HFF-Myc (cell line): ENCODE measurements at regions not wholly inside any gene's neighbourhood (a gene's known extent, or its start where the extent isn't known, plus 50 kb on each side); places are given as distances from the start of the nearest gene placed in this dataset.
"Not testable (repeated sequence)": the region's sequence is repeated elsewhere in the genome, so short reads cannot be mapped to it uniquely, and the experiment has no call there.

Source experiments
- DNase-seq: peaks from one replicate; pipeline ENCODE4 v3.0.0-alpha.2; 2011; ENCODE audit warnings: low read depth; ENCODE audit errors: extremely low read depth
- H3K4me3 ChIP-seq: replicated peaks from 2 replicates; pipeline ENCODE4 v1.5.1; 2011; ENCODE audit warnings: low read depth, mild to moderate bottlenecking, control low read depth, low read length
- CTCF ChIP-seq: IDR thresholded peaks from 2 replicates; pipeline ENCODE4 v1.5.1; 2012; ENCODE audit warnings: mild to moderate bottlenecking, low read depth, low read length, control low read depth; ENCODE audit errors: missing control alignments

GRCh38 chrX:856566-857290 lies 226.1 kb downstream of the SHOX start:
- TF ChIP-seq CTCF, result no peak
- peak; percentile 2 for DNase-seq
- H3K4me3 ChIP-seq, result no peak overlapping the region

- no peak for TF ChIP-seq CTCF
- H3K4me3 ChIP-seq, result no peak overlapping the region
- DNase-seq, result no peak
These were observed 222.7 kb downstream of the SHOX start for GRCh38 chrX:853304-853703.

- no peak for TF ChIP-seq CTCF
These were observed 219.9 kb downstream of the SHOX start for GRCh38 chrX:850471-850916.

DNA sequence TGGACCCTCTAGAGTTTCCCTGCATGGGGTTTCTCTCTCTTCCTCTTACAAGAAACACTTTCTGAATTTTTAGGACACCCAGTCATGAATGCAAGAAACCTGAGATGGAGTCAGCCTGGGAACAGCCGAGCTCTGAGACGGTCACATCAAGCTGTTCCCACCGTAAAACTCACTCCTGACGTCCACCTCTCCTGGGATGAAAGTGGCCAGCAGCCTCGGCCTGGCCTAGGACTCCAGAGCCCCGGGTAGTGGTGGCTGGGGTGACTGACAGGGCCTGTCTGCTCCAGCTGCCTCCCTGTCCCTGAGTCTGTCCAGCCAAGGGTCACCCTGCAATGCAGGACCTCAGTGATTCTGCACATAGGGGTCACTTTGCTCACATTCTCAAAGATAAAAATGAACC lies 217.8 kb downstream of the SHOX start:
- no peak for DNase-seq
- H3K4me3 ChIP-seq, result no peak overlapping the region
- no peak for TF ChIP-seq CTCF

More at GRCh38 chrX:850471-850916, 219.9 kb downstream of the SHOX start:
- DNase-seq, result no peak
- no peak overlapping the region for H3K4me3 ChIP-seq

DNA sequence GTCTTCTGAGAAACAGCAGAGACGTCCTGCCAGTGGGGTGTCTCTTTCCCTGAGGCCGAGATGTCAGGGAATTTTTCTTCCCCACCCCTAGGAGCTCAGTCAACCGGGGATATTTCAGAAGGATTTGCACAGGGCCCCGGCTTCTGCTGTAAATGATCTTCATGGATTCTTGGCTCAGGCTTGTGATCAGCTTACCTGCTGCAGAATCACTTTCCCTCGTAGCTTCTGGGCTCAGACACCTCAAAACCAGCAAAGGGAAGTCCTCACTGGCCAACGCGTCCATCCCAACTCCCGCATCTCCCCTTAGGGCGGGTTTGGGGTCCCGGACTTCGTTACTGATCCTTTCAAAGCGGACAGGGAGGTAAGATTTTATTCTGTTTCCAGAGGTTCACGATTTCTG lies 212.7 kb downstream of the SHOX start:
- TF ChIP-seq CTCF, result no peak
- no peak for DNase-seq
- H3K4me3 ChIP-seq, result no peak overlapping the region

GRCh38 chrX:840556-840955 lies 210.0 kb downstream of the SHOX start:
- TF ChIP-seq CTCF, result no peak
- no peak overlapping the region for H3K4me3 ChIP-seq

GRCh38 chrX:838666-839065 lies 208.1 kb downstream of the SHOX start:
- H3K4me3 ChIP-seq, DNase-seq: not testable (repeated sequence)

More at GRCh38 chrX:840556-840955, 210.0 kb downstream of the SHOX start:
- no peak for DNase-seq

DNA sequence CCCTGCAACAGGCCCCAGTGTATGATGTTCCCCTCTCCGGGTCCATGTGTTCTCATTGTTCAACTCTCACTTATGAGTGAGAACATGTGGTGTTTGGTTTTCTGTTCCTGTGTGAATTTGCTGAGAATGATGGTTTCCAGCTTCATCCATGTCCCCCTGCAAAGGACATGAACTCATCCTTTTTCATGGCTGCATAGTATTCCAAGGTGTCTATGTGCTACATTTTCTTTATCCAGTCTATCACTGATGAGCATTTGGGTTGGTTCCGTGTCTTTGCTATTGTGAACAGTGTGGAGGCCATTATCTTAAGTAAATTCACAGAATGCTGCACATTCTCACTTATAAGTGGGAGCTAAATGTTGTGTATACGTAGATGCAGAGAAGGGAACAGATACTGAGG lies 205.3 kb downstream of the SHOX start:
- not testable (repeated sequence) for H3K4me3 ChIP-seq, DNase-seq
